B cell (primary cell): ENCODE measurements at regions not wholly inside any gene's neighbourhood (a gene's known extent, or its start where the extent isn't known, plus 50 kb on each side); places are given as distances from the start of the nearest gene placed in this dataset.

Experiments used
- ATAC-seq: fragments of 200-7000 bp; cut with Tn5 transposase; one replicate; pipeline ENCODE4 v1.10.0; 2021; ENCODE audit warnings: low read depth, mild to moderate bottlenecking, moderate number of reproducible peaks, moderate library complexity
- CTCF ChIA-PET: fragments of 350-600 bp; sonication (Branson Sonifier 250); formaldehyde crosslinking; loops from one replicate; lab custom pipeline; 2021; ENCODE audit warnings: antibody characterized with exemption, inconsistent platforms; lab: Charles Lee
- POLR2A ChIA-PET: fragments of 350-600 bp; sonication (Branson Sonifier 250); formaldehyde crosslinking; loops from one replicate; lab custom pipeline; 2021; ENCODE audit warnings: antibody characterized with exemption; lab: Charles Lee
- DNase-seq: peaks from one replicate; pipeline ENCODE4 v3.0.0; 2013
- H2AFZ ChIP-seq: 2 replicates; pipeline ENCODE4 v1.6.1; 2012; ENCODE audit warnings: mild to moderate bottlenecking, low read depth, low read length; ENCODE audit not compliant: insufficient read depth, poor library complexity, severe bottlenecking
- H3K27ac ChIP-seq, 2 donors: 1 replicate in 1 of 2; 2 replicates in 1 of 2; pipeline ENCODE4 v1.5.1; 2012 to 2013; ENCODE audit warnings: low read length in 2 of 2, mild to moderate bottlenecking in 2 of 2, moderate library complexity in 1 of 2
- H3K27me3 ChIP-seq, 4 experiments: fragments of 200-600 bp in 1 of 4; sonication (generic) in 1 of 4; replicated peaks in 1 of 4; 1 replicate in 2 of 4; 2 replicates in 2 of 4; pipeline versions ENCODE4 v1.6.1 to v1.7.0; 2013 to 2016; ENCODE audit warnings: low read length in 3 of 4, mild to moderate bottlenecking in 2 of 4, mixed read lengths in 1 of 4, moderate library complexity in 1 of 4; ENCODE audit not compliant: insufficient read depth in 4 of 4, control insufficient read depth in 3 of 4; ENCODE audit errors: control extremely low read depth in 1 of 4
- H3K36me3 ChIP-seq, 2 experiments: replicated peaks in 1 of 2; 1 replicate in 1 of 2; 2 replicates in 1 of 2; pipeline versions ENCODE4 v1.6.1 to v1.7.1; 2013; ENCODE audit warnings: low read length in 1 of 2; ENCODE audit not compliant: insufficient read depth in 2 of 2, control insufficient read depth in 1 of 2; ENCODE audit errors: control extremely low read depth in 1 of 2, extremely low read depth in 1 of 2
- H3K4me1 ChIP-seq, 2 donors: fragments of 200-600 bp in 1 of 2; sonication (generic) in 1 of 2; 1 replicate in 1 of 2; 2 replicates in 1 of 2; pipeline versions ENCODE4 v1.5.1 to v1.6.1; 2013 to 2017; ENCODE audit warnings: low read length in 2 of 2; ENCODE audit not compliant: control insufficient read depth in 2 of 2, insufficient read depth in 2 of 2
- H3K4me2 ChIP-seq: replicated peaks from 2 replicates; pipeline ENCODE3; 2012; ENCODE audit warnings: mild to moderate bottlenecking, low read depth, low read length; ENCODE audit not compliant: poor library complexity, severe bottlenecking
- H3K4me3 ChIP-seq, 5 experiments: fragments of 200-600 bp in 1 of 5; sonication (generic) in 1 of 5; 1 replicate in 3 of 5; 2 replicates in 2 of 5; pipeline versions ENCODE4 v1.5.1 to v1.7.0; 2011 to 2016; ENCODE audit warnings: low read length in 4 of 5, mild to moderate bottlenecking in 4 of 5, low read depth in 2 of 5, control low read depth in 1 of 5, moderate library complexity in 1 of 5; ENCODE audit not compliant: insufficient read depth in 1 of 5; ENCODE audit errors: control extremely low read depth in 1 of 5, extremely low read depth in 1 of 5
- H3K79me2 ChIP-seq: fragments of 200-600 bp; sonication (generic); one replicate; pipeline ENCODE4 v1.6.0; 2016; ENCODE audit warnings: low read length; ENCODE audit not compliant: control insufficient read depth, insufficient read depth
- H3K9ac ChIP-seq: fragments of 200-600 bp; sonication (generic); 2 replicates; pipeline ENCODE4 v1.6.1; 2017; ENCODE audit warnings: mild to moderate bottlenecking, low read length, moderate library complexity
- H3K9me3 ChIP-seq, 3 donors: one replicate each; pipeline versions ENCODE4 v1.6.1 to v1.7.1; 2013; ENCODE audit warnings: low read length in 2 of 3; ENCODE audit not compliant: control insufficient read depth in 2 of 3, insufficient read depth in 1 of 3; ENCODE audit errors: control extremely low read depth in 1 of 3
- H4K20me1 ChIP-seq: 2 replicates; pipeline ENCODE4 v1.6.0; 2012; ENCODE audit warnings: mild to moderate bottlenecking, low read length; ENCODE audit not compliant: insufficient read depth, control insufficient read depth, poor library complexity, severe bottlenecking
- H3K27ac Mint-ChIP-seq: one replicate; pipeline ENCODE4 v1.8.0; 2021; ENCODE audit warnings: mixed read lengths
- H3K27me3 Mint-ChIP-seq: one replicate; pipeline ENCODE4 v1.8.0; 2021; ENCODE audit warnings: mixed read lengths
- H3K4me1 Mint-ChIP-seq: one replicate; pipeline ENCODE4 v1.8.0; 2021; ENCODE audit warnings: mixed read lengths
- H3K4me3 Mint-ChIP-seq: one replicate; pipeline ENCODE4 v1.8.0; 2021; ENCODE audit warnings: mixed read lengths
- H3K9me3 Mint-ChIP-seq: one replicate; pipeline ENCODE4 v1.8.0; 2022; ENCODE audit warnings: mixed read lengths; ENCODE audit not compliant: insufficient read depth
- EZH2 ChIP-seq: IDR thresholded peaks from 2 replicates; pipeline ENCODE4 v1.6.1; 2012; ENCODE audit warnings: borderline replicate concordance, low read depth, mild to moderate bottlenecking, moderate library complexity, low read length; ENCODE audit not compliant: insufficient read depth, poor library complexity, severe bottlenecking
- WGBS: methylation state at CpG from one replicate; pipeline ENCODE4 v1.1.5; 2013; ENCODE audit warnings: missing lambda C conversion rate; ENCODE audit not compliant: insufficient coverage; 5-methylcytosine and 5-hydroxymethylcytosine counted together
- intact Hi-C: fragments of 100-400 bp; cut with micrococcal nuclease; formaldehyde crosslinking; loops from one replicate; pipeline ENCODE4 v1.10.0; 2022
- TF ChIP-seq, protein P1 (sequence below): fragments of 200-600 bp; IDR thresholded peaks from one replicate; pipeline ENCODE4 v1.8.0; 2022; ENCODE audit warnings: antibody characterized with exemption, mild to moderate bottlenecking

DNA sequence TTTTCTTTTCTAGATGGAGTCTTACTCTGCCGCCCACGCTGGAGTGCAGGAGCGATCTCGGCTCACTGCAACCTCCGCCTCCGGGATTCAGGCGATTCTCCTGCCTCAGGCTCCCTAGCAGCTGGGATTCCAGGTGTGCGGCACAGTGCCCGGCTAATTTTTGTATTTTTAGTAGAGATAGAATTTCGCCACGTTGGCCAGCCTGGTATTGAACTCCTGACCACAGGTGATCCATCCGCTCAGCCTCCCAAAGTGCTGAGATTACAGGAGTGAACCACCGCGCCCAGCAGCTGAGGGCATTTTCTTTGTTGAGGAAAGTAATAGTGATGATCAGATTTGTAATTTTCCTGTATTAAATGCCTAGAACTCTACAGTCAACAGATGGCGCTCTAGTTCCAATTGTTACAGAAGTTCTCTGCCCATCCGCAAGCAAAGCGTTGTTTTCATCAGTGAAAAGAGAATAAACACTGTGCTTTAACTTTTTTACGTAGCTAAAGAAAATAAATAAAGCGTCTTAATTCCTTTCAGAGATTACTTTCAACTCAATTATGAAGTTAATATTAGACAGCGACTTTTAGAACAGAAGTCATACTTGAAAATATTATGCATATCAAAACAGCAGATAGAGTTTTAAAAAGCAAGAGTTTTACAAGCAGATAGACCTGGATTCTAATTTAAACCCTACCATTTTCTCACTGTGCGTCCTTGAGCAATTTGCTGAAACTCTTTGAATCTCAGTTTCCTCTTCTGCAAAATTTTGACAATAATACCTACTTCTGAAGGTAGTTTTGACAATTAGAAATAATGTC, 335.1 kb downstream of the DUSP6 start:
- no peaks in the 10 kb centered on the region for H4K20me1 ChIP-seq
- H3K4me3 ChIP-seq: no peak overlapping the region
- peaks cover 0 to 2% (median 0%) of the 10 kb centered on the region in 4 experiments for H3K27me3 ChIP-seq
- 30% methylated on average over 12 of the region's 21 CpGs for WGBS
- H3K4me1 ChIP-seq: peaks cover 5% of the 10 kb centered on the region in 2 donors
- no peak overlapping the region for H3K4me2 ChIP-seq
- CTCF ChIA-PET: interaction anchor here (0.6 to 4.9 kb wide), 28 partner anchors 8 to 1928 kb away, joined by 3 to 129 read pairs (median 3); partner anchors contain the start of genes GALNT4 and POC1B
- peak; percentile 73 for DNase-seq
- TF ChIP-seq, protein P1, sequence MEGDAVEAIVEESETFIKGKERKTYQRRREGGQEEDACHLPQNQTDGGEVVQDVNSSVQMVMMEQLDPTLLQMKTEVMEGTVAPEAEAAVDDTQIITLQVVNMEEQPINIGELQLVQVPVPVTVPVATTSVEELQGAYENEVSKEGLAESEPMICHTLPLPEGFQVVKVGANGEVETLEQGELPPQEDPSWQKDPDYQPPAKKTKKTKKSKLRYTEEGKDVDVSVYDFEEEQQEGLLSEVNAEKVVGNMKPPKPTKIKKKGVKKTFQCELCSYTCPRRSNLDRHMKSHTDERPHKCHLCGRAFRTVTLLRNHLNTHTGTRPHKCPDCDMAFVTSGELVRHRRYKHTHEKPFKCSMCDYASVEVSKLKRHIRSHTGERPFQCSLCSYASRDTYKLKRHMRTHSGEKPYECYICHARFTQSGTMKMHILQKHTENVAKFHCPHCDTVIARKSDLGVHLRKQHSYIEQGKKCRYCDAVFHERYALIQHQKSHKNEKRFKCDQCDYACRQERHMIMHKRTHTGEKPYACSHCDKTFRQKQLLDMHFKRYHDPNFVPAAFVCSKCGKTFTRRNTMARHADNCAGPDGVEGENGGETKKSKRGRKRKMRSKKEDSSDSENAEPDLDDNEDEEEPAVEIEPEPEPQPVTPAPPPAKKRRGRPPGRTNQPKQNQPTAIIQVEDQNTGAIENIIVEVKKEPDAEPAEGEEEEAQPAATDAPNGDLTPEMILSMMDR: peak; percentile 92
- TF ChIP-seq EZH2: no peak
- H3K27ac Mint-ChIP-seq: no peak overlapping the region
- H2AFZ ChIP-seq: peak overlapping the region; percentile 30
- POLR2A ChIA-PET: no interaction called here
- no peaks in the 10 kb centered on the region for H3K36me3 ChIP-seq
- no peaks in the 10 kb centered on the region for H3K9me3 Mint-ChIP-seq
- H3K27ac ChIP-seq: no peak overlapping the region
- H3K4me1 Mint-ChIP-seq: peaks cover 3% of the 10 kb centered on the region
- no peaks in the 10 kb centered on the region for H3K79me2 ChIP-seq
- no peak overlapping the region for H3K9ac ChIP-seq
- H3K9me3 ChIP-seq: no peaks in the 10 kb centered on the region
- ATAC-seq: no peak
- H3K27me3 Mint-ChIP-seq: peaks cover 8% of the 10 kb centered on the region
- H3K4me3 Mint-ChIP-seq: no peak overlapping the region
- intact Hi-C loops: loop anchor here (2.0 to 5.0 kb wide), 3 partner anchors 905 to 1942 kb away; no protein-coding TSS in a partner anchor

DNA sequence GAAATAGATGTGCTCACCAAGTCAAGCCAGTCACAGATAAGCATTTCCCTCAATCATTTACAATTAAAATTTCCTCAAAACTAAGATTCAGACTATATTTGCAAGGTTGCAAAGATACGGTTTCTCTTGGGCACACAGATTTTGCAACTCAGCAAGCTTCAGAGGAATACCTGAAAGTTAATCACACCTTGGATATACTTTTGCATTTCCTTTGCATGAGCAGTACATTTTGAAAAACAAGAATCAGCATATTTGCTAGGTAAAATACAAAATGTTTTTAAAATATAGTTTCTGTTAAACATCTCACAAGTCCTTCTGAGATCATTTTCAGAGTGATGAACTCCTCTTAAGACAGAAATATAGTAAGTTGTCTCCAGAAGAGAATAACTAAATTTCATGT, 336.9 kb downstream of the DUSP6 start:
- Histone ChIP-seq H3K27me3 (peaks cover 0 to 2% (median 0%) of the 10 kb centered on the region in 4 experiments), H2AFZ (no peak overlapping the region), H3K4me3 (no peak overlapping the region), H3K79me2 (no peaks in the 10 kb centered on the region), H3K9me3 (no peaks in the 10 kb centered on the region), H4K20me1 (no peaks in the 10 kb centered on the region), H3K27ac (no peak overlapping the region), H3K4me2 (no peak overlapping the region), H3K36me3 (no peaks in the 10 kb centered on the region), H3K4me1 (peaks cover 5% of the 10 kb centered on the region in 2 donors), H3K9ac (no peak overlapping the region)
- H3K4me1 Mint-ChIP-seq: peaks cover 3% of the 10 kb centered on the region
- ATAC-seq (no peak), DNase-seq (no peak)
- intact Hi-C loops: loop anchor here (5.0 kb wide), 2 partner anchors 903 to 1237 kb away; no protein-coding TSS in a partner anchor
- TF ChIP-seq EZH2: no peak
- TF ChIP-seq, protein P1: no peak
- peaks cover 14% of the 10 kb centered on the region for H3K27me3 Mint-ChIP-seq
- H3K4me3 Mint-ChIP-seq: no peak overlapping the region
- H3K27ac Mint-ChIP-seq: no peak overlapping the region
- ChIA-PET CTCF (interaction anchor here (1.4 kb wide), 1 partner anchor 512 kb away, joined by 3 read pairs; no protein-coding TSS in a partner anchor), POLR2A (no interaction called here)
- H3K9me3 Mint-ChIP-seq: no peaks in the 10 kb centered on the region
- WGBS: no CpG with 5 or more reads among the region's 1 CpG
